OCI-LY7 (cell line): ENCODE measurements at regions not wholly inside any gene's neighbourhood (a gene's known extent, or its start where the extent isn't known, plus 50 kb on each side); places are given as distances from the start of the nearest gene placed in this dataset.

ENCODE experiments used
- BruUV-seq: library from RNA; stranded (reverse); fragments of 400-500 nt; replicated peaks from 2 replicates; lab custom pipeline; 2021; lab: Mats Ljungman, UMichigan
- CTCF ChIA-PET: fragments of 300-600 bp; sonication (Branson Sonifier 250); formaldehyde crosslinking; loops from one replicate; lab custom pipeline; 2022; ENCODE audit warnings: antibody characterized with exemption; ENCODE audit not compliant: unreplicated experiment; lab: Charles Lee
- POLR2A ChIA-PET: fragments of 300-600 bp; sonication (Branson Sonifier 250); formaldehyde crosslinking; loops from one replicate; lab custom pipeline; 2022; ENCODE audit warnings: antibody characterized with exemption; lab: Charles Lee
- DNase-seq: peaks from one replicate; pipeline ENCODE4 v3.0.0-alpha.2; 2015; ENCODE audit warnings: low spot score
- H2AFZ ChIP-seq: fragments of 200-600 bp; sonication (generic), shearing (Covaris generic); 2 replicates; pipeline ENCODE4 v1.6.1; 2014; ENCODE audit warnings: mild to moderate bottlenecking, antibody characterized with exemption, low read length, moderate library complexity
- H3K27ac ChIP-seq: fragments of 200-600 bp; sonication (generic); 2 replicates; pipeline ENCODE4 v1.5.1; 2014; ENCODE audit warnings: mixed run types, low read depth, mild to moderate bottlenecking, moderate library complexity, low read length, inconsistent platforms; ENCODE audit not compliant: poor library complexity, severe bottlenecking
- H3K36me3 ChIP-seq: fragments of 200-600 bp; sonication (generic); 2 replicates; pipeline ENCODE4 v1.6.1; 2014; ENCODE audit warnings: mild to moderate bottlenecking, antibody characterized with exemption, low read length, moderate library complexity, mixed read lengths; ENCODE audit not compliant: insufficient read depth
- H3K4me1 ChIP-seq: fragments of 200-600 bp; sonication (generic); 2 replicates; pipeline ENCODE4 v1.5.1; 2014; ENCODE audit warnings: mild to moderate bottlenecking, low read length; ENCODE audit not compliant: insufficient read depth, poor library complexity, severe bottlenecking
- H3K4me2 ChIP-seq: fragments of 200-600 bp; sonication (generic); 2 replicates; pipeline ENCODE4 v1.6.1; 2014; ENCODE audit warnings: mild to moderate bottlenecking, low read length
- H3K4me3 ChIP-seq: fragments of 200-600 bp; sonication (generic); 2 replicates; pipeline ENCODE4 v1.5.1; 2014; ENCODE audit warnings: mild to moderate bottlenecking, low read depth, low read length; ENCODE audit not compliant: poor library complexity, severe bottlenecking
- H3K79me2 ChIP-seq: fragments of 200-600 bp; sonication (generic); 2 replicates; pipeline ENCODE4 v1.6.1; 2016; ENCODE audit warnings: low read depth, mild to moderate bottlenecking, low read length, moderate library complexity, mixed read lengths; ENCODE audit not compliant: insufficient read depth
- H3K9me2 ChIP-seq: fragments of 200-600 bp; sonication (generic); 2 replicates; pipeline ENCODE4 v1.6.1; 2016; ENCODE audit warnings: mild to moderate bottlenecking, low read length, mixed read lengths; ENCODE audit not compliant: insufficient read depth
- H3K9me3 ChIP-seq: fragments of 200-600 bp; sonication (generic); 2 replicates; pipeline ENCODE4 v1.6.1; 2014; ENCODE audit warnings: mild to moderate bottlenecking, mixed run types, low read length, mixed read lengths
- H4K20me1 ChIP-seq: fragments of 200-600 bp; sonication (generic); 2 replicates; pipeline ENCODE4 v1.6.1; 2014; ENCODE audit warnings: mild to moderate bottlenecking, antibody characterized with exemption, low read length, moderate library complexity, mixed read lengths; ENCODE audit not compliant: insufficient read depth
- EZH2phosphoT487 ChIP-seq: fragments of 200-600 bp; sonication (generic); IDR thresholded peaks from 2 replicates; pipeline ENCODE4 v1.6.1; 2018; ENCODE audit warnings: low read depth, borderline replicate concordance, mild to moderate bottlenecking, mixed run types, antibody characterized with exemption, low read length, moderate library complexity, mixed read lengths
- intact Hi-C: fragments of 100-400 bp; cut with micrococcal nuclease; formaldehyde crosslinking; loops from one replicate; pipeline ENCODE4 v1.10.0; 2022; ENCODE audit not compliant: unreplicated experiment
- TF ChIP-seq, protein P1 (sequence below): fragments of 200-600 bp; sonication (generic); conservative IDR thresholded peaks from 2 replicates; pipeline ENCODE4 v1.5.1; 2014; ENCODE audit warnings: mild to moderate bottlenecking, antibody characterized with exemption, low read length, moderate library complexity, mixed read lengths

DNA sequence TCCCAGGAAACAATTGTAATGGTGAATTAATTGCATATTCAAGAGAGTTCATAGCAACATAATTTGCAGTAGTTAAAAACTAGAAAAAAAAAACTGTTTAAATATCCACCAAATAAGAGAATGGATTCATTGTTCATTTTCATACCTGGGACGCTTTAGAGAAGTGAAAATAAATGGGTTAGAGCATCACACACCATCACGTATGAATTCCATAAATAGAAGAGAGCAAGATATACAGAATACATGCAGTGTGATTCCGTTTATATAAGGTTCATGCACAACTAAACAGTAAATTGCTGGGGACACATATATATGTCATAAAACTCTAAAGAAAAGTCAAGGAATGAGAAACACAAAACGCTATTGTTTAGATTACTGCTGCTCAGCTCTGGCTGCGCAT, 577.0 kb upstream of the KCNMB2 start:
- Histone ChIP-seq H3K27ac (no peak overlapping the region), H3K4me3 (no peak overlapping the region), H3K4me1 (no peaks in the 10 kb centered on the region), H3K79me2 (no peaks in the 10 kb centered on the region), H3K9me2 (no peaks in the 10 kb centered on the region), H3K4me2 (no peak overlapping the region), H4K20me1 (no peaks in the 10 kb centered on the region), H3K9me3 (no peaks in the 10 kb centered on the region), H3K36me3 (no peaks in the 10 kb centered on the region), H2AFZ (no peak overlapping the region)
- intact Hi-C loops: no loop called here
- POLR2A ChIA-PET: interaction anchor here (0.6 kb wide), 1 partner anchor 345 kb away, joined by 3 read pairs; no protein-coding TSS in a partner anchor
- no peak for DNase-seq
- BruUV-seq: no TSS peak
- CTCF ChIA-PET: no interaction called here
- TF ChIP-seq, protein P1, sequence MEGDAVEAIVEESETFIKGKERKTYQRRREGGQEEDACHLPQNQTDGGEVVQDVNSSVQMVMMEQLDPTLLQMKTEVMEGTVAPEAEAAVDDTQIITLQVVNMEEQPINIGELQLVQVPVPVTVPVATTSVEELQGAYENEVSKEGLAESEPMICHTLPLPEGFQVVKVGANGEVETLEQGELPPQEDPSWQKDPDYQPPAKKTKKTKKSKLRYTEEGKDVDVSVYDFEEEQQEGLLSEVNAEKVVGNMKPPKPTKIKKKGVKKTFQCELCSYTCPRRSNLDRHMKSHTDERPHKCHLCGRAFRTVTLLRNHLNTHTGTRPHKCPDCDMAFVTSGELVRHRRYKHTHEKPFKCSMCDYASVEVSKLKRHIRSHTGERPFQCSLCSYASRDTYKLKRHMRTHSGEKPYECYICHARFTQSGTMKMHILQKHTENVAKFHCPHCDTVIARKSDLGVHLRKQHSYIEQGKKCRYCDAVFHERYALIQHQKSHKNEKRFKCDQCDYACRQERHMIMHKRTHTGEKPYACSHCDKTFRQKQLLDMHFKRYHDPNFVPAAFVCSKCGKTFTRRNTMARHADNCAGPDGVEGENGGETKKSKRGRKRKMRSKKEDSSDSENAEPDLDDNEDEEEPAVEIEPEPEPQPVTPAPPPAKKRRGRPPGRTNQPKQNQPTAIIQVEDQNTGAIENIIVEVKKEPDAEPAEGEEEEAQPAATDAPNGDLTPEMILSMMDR: no peak
- TF ChIP-seq EZH2phosphoT487: no peak

DNA sequence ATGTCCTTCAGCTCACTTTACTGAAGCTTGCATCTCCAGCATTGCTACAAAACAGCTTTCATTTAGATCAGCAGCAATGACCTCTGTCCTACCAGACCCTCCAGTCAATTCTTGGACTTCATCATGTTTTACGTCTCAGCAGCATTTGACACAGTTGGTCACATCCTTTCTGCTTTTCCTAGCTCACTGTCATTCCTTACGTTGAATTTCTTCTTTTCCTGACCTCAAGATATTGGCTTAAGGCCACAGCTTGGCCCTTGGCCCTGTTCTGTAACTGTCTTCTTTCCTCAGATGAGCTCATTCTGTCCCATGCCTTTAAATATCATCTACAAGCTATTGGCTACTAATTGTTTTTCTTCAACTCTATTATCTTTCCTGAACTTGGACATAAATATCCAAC, 576.2 kb upstream of the KCNMB2 start:
- TF ChIP-seq EZH2phosphoT487: no peak
- TF ChIP-seq, protein P1: no peak
- Histone ChIP-seq H3K4me1 (no peaks in the 10 kb centered on the region), H3K79me2 (no peaks in the 10 kb centered on the region), H3K9me2 (no peaks in the 10 kb centered on the region), H3K4me2 (no peak overlapping the region), H3K9me3 (no peaks in the 10 kb centered on the region), H3K36me3 (no peaks in the 10 kb centered on the region), H3K4me3 (no peak overlapping the region), H2AFZ (no peak overlapping the region), H4K20me1 (no peaks in the 10 kb centered on the region), H3K27ac (no peak overlapping the region)
- ChIA-PET CTCF (no interaction called here), POLR2A (no interaction called here)
- no peak for DNase-seq
- intact Hi-C loops: no loop called here
- BruUV-seq: no TSS peak

DNA sequence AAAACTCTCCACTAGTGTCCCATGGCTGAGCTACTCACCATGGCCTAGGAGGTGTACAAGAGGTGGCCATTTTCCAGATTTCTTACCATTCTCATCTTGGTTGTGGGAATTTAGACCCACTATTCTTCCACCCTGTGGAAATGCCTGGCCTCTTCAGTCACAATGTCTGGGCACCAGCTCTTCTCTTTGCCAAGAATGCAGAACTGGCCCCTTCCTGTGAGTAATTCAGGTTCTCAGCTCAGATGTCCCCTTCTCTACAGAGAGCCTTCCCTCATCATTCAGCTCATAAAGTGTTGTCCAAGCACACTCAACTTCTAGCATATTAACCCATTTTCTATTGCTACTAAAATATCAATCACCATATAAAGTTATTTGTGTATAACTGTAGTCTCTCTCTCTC, 575.5 kb upstream of the KCNMB2 start:
- no peak overlapping the region for H3K27ac ChIP-seq
- no peaks in the 10 kb centered on the region for H4K20me1 ChIP-seq
- no peaks in the 10 kb centered on the region for H3K79me2 ChIP-seq
- no peak overlapping the region for H2AFZ ChIP-seq
- BruUV-seq: no TSS peak
- no peak for DNase-seq
- H3K9me2 ChIP-seq: no peaks in the 10 kb centered on the region
- intact Hi-C loops: no loop called here
- no peak overlapping the region for H3K4me3 ChIP-seq
- H3K4me1 ChIP-seq: no peaks in the 10 kb centered on the region
- no peak overlapping the region for H3K4me2 ChIP-seq
- no peak for TF ChIP-seq EZH2phosphoT487
- TF ChIP-seq, protein P1: no peak
- ChIA-PET POLR2A (no interaction called here), CTCF (no interaction called here)
- H3K9me3 ChIP-seq: no peaks in the 10 kb centered on the region
- H3K36me3 ChIP-seq: no peaks in the 10 kb centered on the region
